HG03095 (cell line): ENCODE measurements at regions not wholly inside any gene's neighbourhood (a gene's known extent, or its start where the extent isn't known, plus 50 kb on each side); places are given as distances from the start of the nearest gene placed in this dataset.
"Not testable (repeated sequence)": the region's sequence is repeated elsewhere in the genome, so short reads cannot be mapped to it uniquely, and the experiment has no call there.

Experiments used
- ATAC-seq: cut with Tn5 transposase; IDR thresholded peaks from one replicate; pipeline ENCODE4 v1.9.1; 2021; ENCODE audit warnings: moderate library complexity; ENCODE audit not compliant: unreplicated experiment

- ATAC-seq = no peak
These were observed 262.2 kb downstream of the MEX3B start for GRCh38 chr15:81783586-81783985.

- no peak for ATAC-seq
These were observed 262.7 kb downstream of the MEX3B start for GRCh38 chr15:81783076-81783475.

- ATAC-seq = no peak
These were observed 264.4 kb downstream of the MEX3B start for GRCh38 chr15:81781395-81781794.

- no peak for ATAC-seq
These were observed 264.9 kb downstream of the MEX3B start for GRCh38 chr15:81780966-81781365.

GRCh38 chr15:81779181-81779580 is 266.6 kb downstream of the MEX3B start:
- ATAC-seq = no peak

- ATAC-seq = no peak
These were observed 268.3 kb downstream of the MEX3B start for GRCh38 chr15:81777546-81777945.

GRCh38 chr15:81776976-81777375 is 268.8 kb downstream of the MEX3B start:
- ATAC-seq = no peak

- ATAC-seq = not testable (repeated sequence)
These were observed 270.0 kb downstream of the MEX3B start for GRCh38 chr15:81775779-81776178.

GRCh38 chr15:81774309-81774708 is 271.5 kb downstream of the MEX3B start:
- ATAC-seq = no peak

GRCh38 chr15:81768773-81769172 is 277.0 kb downstream of the MEX3B start:
- ATAC-seq = no peak

GRCh38 chr15:81766829-81767475 is 278.9 kb downstream of the MEX3B start:
- ATAC-seq = no peak

- ATAC-seq = no peak
These were observed 280.0 kb downstream of the MEX3B start for GRCh38 chr15:81765816-81766215.

GRCh38 chr15:81763304-81763703 is 282.5 kb downstream of the MEX3B start:
- ATAC-seq = no peak

- no peak for ATAC-seq
These were observed 285.1 kb downstream of the MEX3B start for GRCh38 chr15:81760686-81761085.

- no peak for ATAC-seq
These were observed 287.0 kb downstream of the MEX3B start for GRCh38 chr15:81758818-81759284.

- no peak for ATAC-seq
These were observed 290.2 kb downstream of the MEX3B start for GRCh38 chr15:81755626-81756025.

GRCh38 chr15:81754078-81754477 is 291.7 kb downstream of the MEX3B start:
- no peak for ATAC-seq

GRCh38 chr15:81752974-81753373 is 292.8 kb downstream of the MEX3B start:
- no peak for ATAC-seq

- no peak for ATAC-seq
These were observed 293.3 kb downstream of the MEX3B start for GRCh38 chr15:81752546-81752942.

GRCh38 chr15:81751816-81752545 is 293.8 kb downstream of the MEX3B start:
- no peak for ATAC-seq

GRCh38 chr15:81751256-81751655 is 294.6 kb downstream of the MEX3B start:
- ATAC-seq = no peak

- no peak for ATAC-seq
These were observed 296.0 kb downstream of the MEX3B start for GRCh38 chr15:81749716-81750375.
